ENCODE measurements at regions not wholly inside any gene's neighbourhood (a gene's known extent, or its start where the extent isn't known, plus 50 kb on each side); places are given as distances from the start of the nearest gene placed in this dataset.
"Not testable (repeated sequence)": the region's sequence is repeated elsewhere in the genome, so short reads cannot be mapped to it uniquely, and the experiment has no call there.

GRCh38 chr2:111455016-111456015, 334.6 kb downstream of the BCL2L11 start:
- not testable (repeated sequence) for DNase-seq

DNA sequence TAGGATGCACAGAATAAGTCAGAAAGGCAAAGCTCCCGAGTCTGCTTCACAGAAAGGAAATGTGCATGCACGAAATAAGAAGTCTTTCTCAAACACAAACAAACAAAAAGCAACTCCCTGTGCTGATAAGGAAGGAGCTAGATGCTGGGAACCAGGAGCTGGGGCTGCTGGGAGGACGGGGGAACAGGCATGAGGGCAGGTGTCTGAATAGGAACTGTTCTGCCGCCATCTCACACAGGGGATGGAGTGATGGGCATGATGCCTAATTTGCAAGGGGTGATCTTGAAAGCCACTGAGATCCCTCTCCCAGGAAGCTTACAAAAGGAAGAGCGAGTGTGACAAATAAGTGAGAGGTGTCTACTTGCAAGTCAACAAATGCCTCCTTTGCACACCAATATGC, 336.5 kb downstream of the BCL2L11 start:
- DNase-seq: not testable (repeated sequence)

- DNase-seq: not testable (repeated sequence)
Measured at GRCh38 chr2:111460901-111461300, 340.2 kb downstream of the BCL2L11 start.

DNA sequence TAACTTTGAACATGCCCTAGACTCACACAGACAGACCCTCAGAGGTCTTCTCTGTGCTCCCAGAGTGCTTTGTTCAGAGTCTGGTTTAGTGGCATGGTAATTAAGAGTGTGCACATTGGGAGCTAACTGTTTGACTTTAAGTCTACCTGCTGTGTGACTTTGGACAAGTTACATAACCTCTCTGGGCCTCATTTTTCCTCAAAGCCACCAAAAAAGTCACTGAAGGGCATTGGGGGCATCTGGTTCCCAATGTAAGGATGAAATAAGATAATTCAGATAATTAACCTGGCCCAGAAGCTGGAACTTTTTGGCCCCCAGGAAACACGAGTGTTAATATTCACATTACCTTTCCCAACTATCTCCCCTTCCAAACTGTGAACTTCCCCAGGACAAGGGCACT, 341.1 kb downstream of the BCL2L11 start:
- not testable (repeated sequence) for DNase-seq

GRCh38 chr2:111462572-111462971, 341.9 kb downstream of the BCL2L11 start:
- not testable (repeated sequence) for DNase-seq

- DNase-seq: peak in 1 of 2 donors; percentile 33
Measured at GRCh38 chr2:111463238-111463848, 342.6 kb downstream of the BCL2L11 start.

DNA sequence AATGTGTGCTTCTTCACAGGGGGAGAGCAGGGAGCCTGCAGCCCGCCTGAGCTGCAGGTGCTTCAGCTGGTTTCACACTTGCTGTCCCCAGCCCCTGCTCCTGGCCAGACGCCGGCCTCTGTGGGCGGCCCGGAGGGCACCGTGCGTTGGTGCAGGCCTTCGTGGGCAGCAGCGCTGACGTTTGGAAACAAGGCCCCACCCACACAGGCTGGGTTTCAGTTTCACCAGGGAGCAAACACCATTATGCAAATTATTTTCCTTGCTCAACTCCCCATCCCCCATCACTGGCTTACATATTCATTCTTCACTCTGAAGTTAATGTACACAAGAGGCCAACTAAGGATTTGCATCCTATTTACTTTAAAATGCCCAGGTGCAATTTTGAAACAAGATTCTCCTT, 343.2 kb downstream of the BCL2L11 start:
- DNase-seq: peak; percentile 47 to 75

GRCh38 chr2:111464367-111464766, 343.7 kb downstream of the BCL2L11 start:
- not testable (repeated sequence) for DNase-seq

DNA sequence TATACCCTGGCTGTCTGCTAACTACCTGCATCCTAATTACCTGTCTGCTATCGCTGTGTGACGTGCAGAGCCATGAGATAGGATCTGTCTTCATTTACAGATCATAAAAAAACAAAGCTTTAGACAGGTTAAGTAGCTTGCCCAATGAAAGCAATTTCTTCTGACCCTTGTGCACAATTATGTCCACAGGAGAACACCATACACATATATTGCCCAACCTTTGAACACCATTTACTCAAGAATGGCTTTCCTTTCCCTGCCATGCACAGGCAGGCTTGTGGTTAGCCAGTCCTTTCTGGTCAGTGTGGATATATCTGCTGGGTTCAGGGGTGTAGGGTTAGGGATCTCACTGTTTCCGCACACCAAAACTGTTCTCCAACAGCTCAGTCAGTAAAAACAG, 344.8 kb downstream of the BCL2L11 start:
- not testable (repeated sequence) for DNase-seq

GRCh38 chr2:111466744-111467143, 346.0 kb downstream of the BCL2L11 start:
- DNase-seq: not testable (repeated sequence)

GRCh38 chr2:111470924-111471323, 350.2 kb downstream of the BCL2L11 start:
- not testable (repeated sequence) for DNase-seq

GRCh38 chr2:111471791-111472530, 351.2 kb downstream of the BCL2L11 start:
- DNase-seq: not testable (repeated sequence)

DNA sequence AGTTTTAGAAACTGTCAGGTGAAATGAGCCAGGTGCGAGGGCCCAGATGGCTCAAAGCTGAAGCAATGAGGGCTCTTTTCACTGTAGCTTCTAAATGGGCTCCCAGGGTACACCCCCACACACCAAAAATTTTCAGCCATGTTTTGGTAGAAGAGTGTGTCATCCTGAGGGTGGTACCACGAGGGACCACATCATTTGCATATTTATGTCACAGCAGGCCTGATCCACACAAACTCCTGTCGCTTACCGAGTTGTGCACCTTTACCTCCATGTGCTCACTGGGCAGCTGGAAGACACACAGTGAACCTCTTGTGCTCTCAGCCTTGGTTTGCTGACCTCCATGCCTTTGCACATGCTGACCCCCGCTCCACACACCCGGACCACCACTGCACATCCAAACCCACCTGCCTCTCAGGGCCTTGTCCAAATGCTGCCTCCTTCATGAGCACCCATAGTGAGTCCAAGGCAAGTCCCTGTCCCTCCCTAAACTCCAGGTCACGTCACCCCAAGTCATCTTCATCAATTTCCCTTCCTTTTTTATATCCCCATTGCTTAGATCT, 352.2 kb downstream of the BCL2L11 start:
- not testable (repeated sequence) for DNase-seq

GRCh38 chr2:111473522-111473921, 352.8 kb downstream of the BCL2L11 start:
- not testable (repeated sequence) for DNase-seq

DNA sequence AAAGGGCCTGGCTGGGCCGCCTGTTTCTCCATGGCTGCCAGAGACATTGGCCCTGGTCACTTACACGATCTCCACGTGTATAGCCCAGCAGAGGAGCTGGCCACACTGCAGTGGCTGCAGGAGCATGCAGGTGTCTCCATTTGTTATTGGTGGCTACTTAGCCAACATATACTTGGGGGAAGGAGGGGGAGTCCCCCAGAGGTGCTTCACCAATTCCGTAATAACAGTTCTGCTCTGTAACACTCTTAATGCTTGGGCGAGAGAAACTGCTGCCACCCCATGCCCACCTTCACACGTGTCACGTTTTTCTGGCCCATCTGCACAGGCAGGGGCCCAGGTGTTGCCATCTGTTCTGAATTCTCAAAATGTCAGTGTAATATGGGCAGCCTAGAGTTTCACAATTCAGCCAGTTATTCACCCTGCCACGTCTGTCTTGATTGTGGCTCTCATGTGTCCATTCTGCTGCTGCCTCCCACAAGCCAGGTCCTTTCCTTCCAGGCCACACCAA, 353.5 kb downstream of the BCL2L11 start:
- DNase-seq: not testable (repeated sequence)

- DNase-seq: not testable (repeated sequence)
Measured at GRCh38 chr2:111478335-111478734, 357.6 kb downstream of the BCL2L11 start.

- DNase-seq: peak; percentile 11 to 76
Measured at GRCh38 chr2:111478871-111479318, 358.2 kb downstream of the BCL2L11 start.

- not testable (repeated sequence) for DNase-seq
Measured at GRCh38 chr2:111480016-111480625, 359.4 kb downstream of the BCL2L11 start.

DNA sequence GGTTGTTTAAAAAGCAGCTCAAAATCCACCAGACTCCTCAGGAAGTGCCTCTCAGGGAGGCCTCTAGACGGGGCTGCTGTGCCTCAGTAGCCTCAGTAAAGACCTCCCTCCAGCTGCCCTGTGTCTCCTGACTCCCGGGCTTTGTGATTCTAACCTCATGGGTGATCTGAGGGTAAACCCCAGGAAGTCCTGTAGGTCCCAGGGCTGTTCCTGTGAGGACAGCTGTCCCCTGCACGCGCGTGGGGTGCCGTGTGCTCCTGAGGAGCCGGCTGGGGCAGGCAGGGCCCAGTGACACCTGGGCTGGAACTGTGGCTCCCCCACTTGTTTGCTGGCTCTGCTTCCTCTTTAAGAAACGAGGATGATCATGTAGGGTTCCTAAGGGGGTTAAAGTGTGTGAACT, 359.9 kb downstream of the BCL2L11 start:
- not testable (repeated sequence) for DNase-seq

- DNase-seq: not testable (repeated sequence)
Measured at GRCh38 chr2:111481219-111481618, 360.5 kb downstream of the BCL2L11 start.

DNA sequence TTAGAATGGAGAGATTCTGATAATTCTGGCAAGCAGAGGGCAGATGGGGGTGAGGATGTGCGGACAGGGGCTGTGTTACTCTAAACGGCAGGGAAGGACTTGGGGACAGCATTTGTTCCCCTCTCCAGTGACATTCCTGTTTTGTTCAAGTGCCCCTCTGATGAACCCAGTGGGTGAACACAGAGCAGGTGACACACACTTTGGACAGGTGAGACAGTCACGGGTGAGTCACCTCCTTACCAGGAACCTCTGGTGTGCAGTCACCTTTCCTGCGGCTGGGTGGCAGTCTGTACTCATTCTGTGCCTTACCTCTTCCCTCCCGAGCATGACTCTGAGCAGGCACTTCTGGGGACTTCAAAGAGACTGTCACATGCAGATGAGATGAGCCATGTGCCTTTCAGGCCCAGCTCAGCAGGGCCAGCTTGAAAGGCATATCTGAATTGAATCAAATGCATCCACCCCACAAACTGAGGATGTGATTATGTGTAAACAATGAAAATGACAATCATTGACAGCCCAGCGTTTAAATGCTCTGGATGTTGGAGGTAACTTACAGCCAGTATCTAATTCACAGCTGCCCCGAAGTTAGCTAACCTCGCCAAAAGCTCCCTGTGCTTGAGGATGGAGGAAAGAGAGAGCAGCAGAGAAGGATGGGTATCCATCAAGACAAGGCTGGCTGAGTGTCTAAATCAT, 362.4 kb downstream of the BCL2L11 start:
- not testable (repeated sequence) for DNase-seq
